ENCODE measurements at regions not wholly inside any gene's neighbourhood (a gene's known extent, or its start where the extent isn't known, plus 50 kb on each side); places are given as distances from the start of the nearest gene placed in this dataset.

DNA sequence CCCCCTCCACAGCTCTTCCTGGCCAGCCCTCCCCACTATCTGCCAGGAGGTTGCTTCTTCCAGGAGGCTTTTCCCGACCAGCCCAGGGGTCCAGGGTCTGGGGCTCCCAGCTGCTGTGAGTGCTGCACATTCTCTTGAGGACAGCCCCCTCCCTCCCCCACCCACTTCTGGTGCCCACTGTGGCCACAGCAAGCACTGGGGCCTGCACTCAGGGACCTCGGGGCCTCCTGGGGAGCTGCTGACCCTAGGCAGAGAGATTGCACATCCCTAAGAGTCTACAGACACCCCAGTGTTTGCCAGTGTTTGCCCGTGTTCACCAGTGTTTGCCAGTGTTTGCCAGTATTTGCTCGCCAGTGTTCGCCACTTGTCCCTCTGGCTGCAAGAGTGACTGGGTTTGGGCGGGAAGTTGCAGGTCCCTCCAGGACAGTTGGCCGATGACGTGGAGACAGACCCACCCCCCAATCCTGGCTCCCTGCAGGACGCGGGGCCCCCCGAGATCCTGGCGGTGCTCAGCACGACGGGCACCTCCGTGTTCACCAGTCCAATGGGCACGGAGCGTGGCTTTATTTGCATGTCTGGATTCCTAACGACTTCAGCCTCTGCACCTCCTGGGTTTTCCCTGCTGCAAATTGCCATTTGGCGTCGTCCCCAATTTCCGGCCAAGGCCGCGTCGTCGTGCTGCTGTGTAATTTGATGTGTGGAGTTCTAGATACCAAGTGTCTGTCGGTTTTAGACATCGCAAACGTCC, 87.5 kb upstream of the NKX1-1 start:
- TF ChIP-seq EZH2 (IDR thresholded peaks at IDR 0.05; ENCODE audit: low read length, unreplicated experiment) (no peak), EZH2phosphoT487 (IDR thresholded peaks at IDR 0.05; ENCODE audit: borderline replicate concordance, low read length) (no peak)

Measured in PC-3 (cell line).